H1 (cell line): ENCODE measurements at regions not wholly inside any gene's neighbourhood (a gene's known extent, or its start where the extent isn't known, plus 50 kb on each side); places are given as distances from the start of the nearest gene placed in this dataset.

Source experiments
- CTCF ChIA-PET: fragments of 300-600 bp; sonication (Branson Sonifier 250); formaldehyde crosslinking; loops from one replicate; lab custom pipeline; 2021; ENCODE audit not compliant: partially characterized antibody; lab: Charles Lee
- POLR2A ChIA-PET: fragments of 300-600 bp; sonication (Branson Sonifier 250); formaldehyde crosslinking; loops from one replicate; lab custom pipeline; 2021; ENCODE audit warnings: inconsistent platforms; ENCODE audit not compliant: partially characterized antibody; lab: Charles Lee
- DNase-seq, 2 experiments: peaks; one replicate each; pipeline versions ENCODE4 v3.0.0 to v3.0.0-alpha.2; 2010 to 2022; ENCODE audit warnings: low spot score in 2 of 2, low read depth in 1 of 2, mixed read lengths in 1 of 2
- FAIRE-seq: peaks from 2 replicates; lab custom pipeline; 2011; peaks lifted over from hg19 to GRCh38; lab: Jason Lieb, UNC
- H2AFZ ChIP-seq: 2 replicates; pipeline ENCODE4 v1.8.1; 2012; ENCODE audit warnings: low read length, inconsistent platforms
- H2AK5ac ChIP-seq: 2 replicates; pipeline ENCODE4 v1.6.1; 2013; ENCODE audit warnings: low read depth, low read length
- H2BK120ac ChIP-seq: replicated peaks from 2 replicates; pipeline ENCODE3; 2013; ENCODE audit warnings: low read depth, low read length, inconsistent platforms
- H2BK12ac ChIP-seq: 2 replicates; pipeline ENCODE4 v1.6.1; 2013; ENCODE audit warnings: low read depth, low read length
- H2BK15ac ChIP-seq: 2 replicates; pipeline ENCODE4 v1.6.1; 2013; ENCODE audit warnings: low read length
- H2BK20ac ChIP-seq: 2 replicates; pipeline ENCODE4 v1.6.1; 2013; ENCODE audit warnings: low read length
- H2BK5ac ChIP-seq: 2 replicates; pipeline ENCODE4 v1.6.1; 2013; ENCODE audit warnings: low read depth, low read length
- H3K14ac ChIP-seq: 2 replicates; pipeline ENCODE4 v1.6.1; 2013; ENCODE audit warnings: inconsistent platforms; ENCODE audit not compliant: insufficient read length
- H3K18ac ChIP-seq: 2 replicates; pipeline ENCODE4 v1.6.1; 2013; ENCODE audit warnings: low read length; ENCODE audit errors: extremely low read depth
- H3K23ac ChIP-seq: 2 replicates; pipeline ENCODE4 v1.6.1; 2013; ENCODE audit warnings: inconsistent platforms; ENCODE audit not compliant: insufficient read length
- H3K23me2 ChIP-seq: 2 replicates; pipeline ENCODE4 v1.6.1; 2013; ENCODE audit warnings: low read depth, low read length
- H3K27ac ChIP-seq: 2 replicates; pipeline ENCODE4 v1.6.1; 2011; ENCODE audit warnings: low read depth, low read length, inconsistent platforms
- H3K27me3 ChIP-seq, 4 experiments: replicated peaks in 1 of 4; 1 replicate in 1 of 4; 2 replicates in 3 of 4; pipeline versions ENCODE4 v1.6.1 to v1.8.1; 2011 to 2013; ENCODE audit warnings: low read length in 3 of 4, mild to moderate bottlenecking in 3 of 4, inconsistent platforms in 2 of 4, mixed read lengths in 2 of 4, moderate library complexity in 1 of 4; ENCODE audit not compliant: control insufficient read depth in 3 of 4, insufficient read depth in 3 of 4; ENCODE audit errors: extremely low read depth in 1 of 4
- H3K36me3 ChIP-seq, 4 experiments: 2 replicates each; pipeline versions ENCODE4 v1.6.1 to v1.8.1; 2011 to 2013; ENCODE audit warnings: mild to moderate bottlenecking in 4 of 4, low read length in 3 of 4, moderate library complexity in 2 of 4, control low read depth in 1 of 4, inconsistent platforms in 1 of 4; ENCODE audit not compliant: insufficient read depth in 4 of 4, control insufficient read depth in 2 of 4
- H3K4ac ChIP-seq: replicated peaks from 2 replicates; pipeline ENCODE3; 2013; ENCODE audit warnings: low read length, low read depth, mixed read lengths, inconsistent platforms; ENCODE audit not compliant: insufficient read length
- H3K4me1 ChIP-seq, 4 experiments: replicated peaks in 1 of 4; 1 replicate in 1 of 4; 2 replicates in 3 of 4; pipeline versions ENCODE4 v1.6.1 to v1.8.1; 2011 to 2013; ENCODE audit warnings: low read length in 3 of 4, inconsistent platforms in 2 of 4, mixed read lengths in 1 of 4; ENCODE audit not compliant: insufficient read depth in 4 of 4, control insufficient read depth in 3 of 4
- H3K4me2 ChIP-seq, 2 experiments: 2 replicates each; pipeline versions ENCODE4 v1.6.1 to v1.8.1; 2011 to 2013; ENCODE audit warnings: low read depth in 2 of 2, low read length in 2 of 2, control low read depth in 1 of 2, inconsistent platforms in 1 of 2, mild to moderate bottlenecking in 1 of 2; ENCODE audit not compliant: insufficient read depth in 1 of 2
- H3K4me3 ChIP-seq, 4 experiments: fragments of 200-600, 300-600 bp in 1 of 4; sonication (generic), shearing (Covaris generic), sonication (Bioruptor Twin) in 1 of 4; 2 replicates each; pipeline versions ENCODE4 v1.5.1 to v1.8.1; 2011 to 2016; ENCODE audit warnings: low read length in 4 of 4, low read depth in 3 of 4, control low read depth in 2 of 4, inconsistent platforms in 2 of 4, mild to moderate bottlenecking in 2 of 4, mixed read lengths in 1 of 4, moderate library complexity in 1 of 4; ENCODE audit not compliant: insufficient read depth in 2 of 4; ENCODE audit errors: extremely low read depth in 1 of 4
- H3K56ac ChIP-seq: replicated peaks from 2 replicates; pipeline ENCODE3; 2013; ENCODE audit warnings: low read depth, mild to moderate bottlenecking, mixed read lengths, low read length, inconsistent platforms; ENCODE audit not compliant: insufficient read length
- H3K79me1 ChIP-seq: 2 replicates; pipeline ENCODE4 v1.6.1; 2013; ENCODE audit warnings: low read depth, low read length, control low read depth
- H3K79me2 ChIP-seq, 2 experiments: 2 replicates each; pipeline versions ENCODE4 v1.6.1 to v1.8.1; 2012 to 2013; ENCODE audit warnings: low read length in 2 of 2, mild to moderate bottlenecking in 2 of 2, inconsistent platforms in 1 of 2; ENCODE audit not compliant: insufficient read depth in 2 of 2, control insufficient read depth in 1 of 2
- H3K9ac ChIP-seq, 4 experiments: replicated peaks in 1 of 4; 1 replicate in 1 of 4; 2 replicates in 3 of 4; pipeline versions ENCODE4 v1.6.1 to v1.8.1; 2011 to 2013; ENCODE audit warnings: low read depth in 3 of 4, low read length in 3 of 4, control low read depth in 2 of 4, mild to moderate bottlenecking in 2 of 4, moderate library complexity in 2 of 4, inconsistent platforms in 1 of 4; ENCODE audit errors: extremely low read depth in 1 of 4
- H3K9me3 ChIP-seq, 2 experiments: 2 replicates each; pipeline versions ENCODE4 v1.6.1 to v1.8.1; 2012 to 2013; ENCODE audit warnings: mild to moderate bottlenecking in 2 of 2, moderate library complexity in 2 of 2, control low read depth in 1 of 2, inconsistent platforms in 1 of 2, low read depth in 1 of 2, low read length in 1 of 2, mixed read lengths in 1 of 2; ENCODE audit not compliant: insufficient read depth in 2 of 2
- H4K20me1 ChIP-seq, 2 experiments: replicated peaks in 1 of 2; 2 replicates each; pipeline versions ENCODE3 to v1.8.1; 2011 to 2013; ENCODE audit warnings: inconsistent platforms in 2 of 2, low read length in 2 of 2, mild to moderate bottlenecking in 1 of 2; ENCODE audit not compliant: insufficient read depth in 2 of 2, control insufficient read depth in 1 of 2
- H4K5ac ChIP-seq: 2 replicates; pipeline ENCODE4 v1.6.1; 2013; ENCODE audit warnings: low read length, low read depth, mixed read lengths, inconsistent platforms; ENCODE audit not compliant: insufficient read length
- H4K8ac ChIP-seq: 2 replicates; pipeline ENCODE4 v1.8.0; 2013; ENCODE audit warnings: mild to moderate bottlenecking, moderate library complexity, low read length, inconsistent platforms; ENCODE audit not compliant: insufficient read depth; ENCODE audit errors: extremely low read depth
- H4K91ac ChIP-seq: replicated peaks from 2 replicates; pipeline ENCODE3; 2013; ENCODE audit warnings: low read length, mixed read lengths, inconsistent platforms; ENCODE audit not compliant: insufficient read length
- JUN ChIP-seq: IDR thresholded peaks from 2 replicates; pipeline ENCODE4 v1.6.1; 2011; ENCODE audit warnings: low read depth, mild to moderate bottlenecking, improper control_type of control experiment, low read length
- POLR2A ChIP-seq, 2 experiments: IDR thresholded peaks; 1 replicate in 1 of 2; 2 replicates in 1 of 2; pipeline ENCODE4 v1.6.1; 2011; ENCODE audit warnings: low read depth in 2 of 2, low read length in 2 of 2, mild to moderate bottlenecking in 2 of 2; ENCODE audit errors: control extremely low read depth in 1 of 2
- SRF ChIP-seq: IDR thresholded peaks from 2 replicates; pipeline ENCODE4 v1.6.1; 2011; ENCODE audit warnings: mild to moderate bottlenecking, low read depth, low read length, moderate library complexity
- WGBS, 2 experiments: shearing (Covaris generic) in 1 of 2; methylation state at CpG; one replicate each; pipeline versions ENCODE4 v1.1.6 to v1.1.7; 2013 to 2015; ENCODE audit warnings: low lambda C conversion rate in 2 of 2, mixed read lengths in 2 of 2, inconsistent platforms in 1 of 2, low coverage in 1 of 2, missing lambda C conversion rate in 1 of 2; ENCODE audit not compliant: insufficient replicate concordance in 2 of 2, insufficient coverage in 1 of 2, insufficient read length in 1 of 2; ENCODE audit errors: extremely low coverage in 1 of 2, missing lambda C conversion rate in 1 of 2; 5-methylcytosine and 5-hydroxymethylcytosine counted together
- TF ChIP-seq, protein P1 (sequence below): IDR thresholded peaks from 2 replicates; pipeline ENCODE4 v1.6.1; 2012; ENCODE audit warnings: inconsistent platforms
- TF ChIP-seq, protein P2 (sequence below): IDR thresholded peaks from 2 replicates; pipeline ENCODE4 v1.6.1; 2012; ENCODE audit warnings: low read length, inconsistent platforms

DNA sequence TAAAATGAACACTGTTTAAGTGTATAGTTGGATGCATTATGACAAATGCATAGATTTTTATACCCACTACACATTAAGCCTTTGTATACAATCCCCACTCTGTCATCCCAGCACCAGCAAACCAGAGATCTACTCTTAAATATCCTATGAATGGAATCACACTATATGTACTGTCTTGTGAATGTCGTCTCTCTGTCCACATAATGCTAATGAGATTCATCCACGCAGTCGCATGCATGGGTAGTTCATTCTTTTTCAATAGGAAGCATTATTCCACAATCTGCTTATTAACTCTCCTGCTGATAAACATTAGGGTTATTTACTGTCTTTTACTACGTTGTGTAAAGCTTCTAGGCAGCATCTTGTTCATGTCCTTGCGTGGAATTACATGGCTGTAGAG, 892.3 kb downstream of the LTN1 start:
- POLR2A ChIA-PET, result no interaction called here
- Histone ChIP-seq H2BK20ac (no peak overlapping the region), H2BK12ac (no peak overlapping the region), H3K18ac (no peak overlapping the region), H3K23ac (no peak overlapping the region), H3K4me3 (no peak overlapping the region), H4K5ac (no peak overlapping the region), H2BK120ac (no peak overlapping the region), H3K4me1 (no peaks in the 10 kb centered on the region), H4K20me1 (no peaks in the 10 kb centered on the region), H2AK5ac (no peak overlapping the region), H2AFZ (no peak overlapping the region), H2BK15ac (no peak overlapping the region), H3K56ac (no peak overlapping the region), H3K9ac (no peak overlapping the region), H3K27ac (no peak overlapping the region), H3K79me1 (no peaks in the 10 kb centered on the region), H4K91ac (no peak overlapping the region), H2BK5ac (no peak overlapping the region), H3K4ac (no peak overlapping the region), H3K14ac (no peak overlapping the region), H3K9me3 (no peaks in the 10 kb centered on the region), H3K27me3 (no peaks in the 10 kb centered on the region), H3K79me2 (no peaks in the 10 kb centered on the region), H4K8ac (no peak overlapping the region), H3K23me2 (no peaks in the 10 kb centered on the region), H3K36me3 (no peaks in the 10 kb centered on the region), H3K4me2 (no peak overlapping the region)
- TF ChIP-seq, protein P1, sequence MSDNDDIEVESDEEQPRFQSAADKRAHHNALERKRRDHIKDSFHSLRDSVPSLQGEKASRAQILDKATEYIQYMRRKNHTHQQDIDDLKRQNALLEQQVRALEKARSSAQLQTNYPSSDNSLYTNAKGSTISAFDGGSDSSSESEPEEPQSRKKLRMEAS, result no peak
- TF ChIP-seq POLR2A (IDR thresholded peaks at IDR 0.05; ENCODE audit: control extremely low read depth in 1 of 2, low read depth in 2 of 2, low read length in 2 of 2), result no peak
- TF ChIP-seq SRF, result no peak
- TF ChIP-seq JUN, result no peak
- TF ChIP-seq, protein P2, sequence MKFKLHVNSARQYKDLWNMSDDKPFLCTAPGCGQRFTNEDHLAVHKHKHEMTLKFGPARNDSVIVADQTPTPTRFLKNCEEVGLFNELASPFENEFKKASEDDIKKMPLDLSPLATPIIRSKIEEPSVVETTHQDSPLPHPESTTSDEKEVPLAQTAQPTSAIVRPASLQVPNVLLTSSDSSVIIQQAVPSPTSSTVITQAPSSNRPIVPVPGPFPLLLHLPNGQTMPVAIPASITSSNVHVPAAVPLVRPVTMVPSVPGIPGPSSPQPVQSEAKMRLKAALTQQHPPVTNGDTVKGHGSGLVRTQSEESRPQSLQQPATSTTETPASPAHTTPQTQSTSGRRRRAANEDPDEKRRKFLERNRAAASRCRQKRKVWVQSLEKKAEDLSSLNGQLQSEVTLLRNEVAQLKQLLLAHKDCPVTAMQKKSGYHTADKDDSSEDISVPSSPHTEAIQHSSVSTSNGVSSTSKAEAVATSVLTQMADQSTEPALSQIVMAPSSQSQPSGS, result no peak
- CTCF ChIA-PET, result no interaction called here
- FAIRE-seq, result no peak
- DNase-seq, result no peak
- WGBS, 2 experiments, result 92% methylated on average over 5 of the region's 5 CpGs; no CpG with 5 or more reads in 1 of the 2 experiments
